Endothelial cell of umbilical vein (primary cell): ENCODE measurements at regions not wholly inside any gene's neighbourhood (a gene's known extent, or its start where the extent isn't known, plus 50 kb on each side); places are given as distances from the start of the nearest gene placed in this dataset.

Experiments
- BruUV-seq: library from RNA; stranded (reverse); fragments of 400-500 nt; replicated peaks from 2 replicates; lab custom pipeline; 2021; lab: Mats Ljungman, UMichigan
- CTCF ChIA-PET: fragments of 300-600, 350-600 bp; sonication (Branson Sonifier 250); formaldehyde crosslinking; loops from one replicate; lab custom pipeline; 2021; ENCODE audit warnings: antibody characterized with exemption, inconsistent platforms; lab: Charles Lee
- POLR2A ChIA-PET: fragments of 300-600, 350-600 bp; sonication (Branson Sonifier 250); formaldehyde crosslinking; loops from one replicate; lab custom pipeline; 2021; ENCODE audit warnings: antibody characterized with exemption, inconsistent platforms; lab: Charles Lee
- DNase-seq: peaks from one replicate; pipeline ENCODE4 v3.0.0-alpha.2; 2011; ENCODE audit warnings: low read depth, low spot score
- FAIRE-seq: peaks from 2 replicates; lab custom pipeline; 2011; peaks lifted over from hg19 to GRCh38; lab: Jason Lieb, UNC
- H2AFZ ChIP-seq: 2 replicates; pipeline ENCODE4 v1.6.0; 2012; ENCODE audit warnings: low read depth, low read length, control low read depth, inconsistent platforms
- H3K27ac ChIP-seq: 2 replicates; pipeline ENCODE4 v1.5.1; 2011; ENCODE audit warnings: low read depth, mild to moderate bottlenecking, control low read depth, low read length, moderate library complexity; ENCODE audit not compliant: insufficient read depth
- H3K27me3 ChIP-seq, 2 experiments: 2 replicates each; pipeline versions ENCODE4 v1.6.0 to v1.6.1; 2011; ENCODE audit warnings: low read length in 2 of 2, mixed read lengths in 1 of 2; ENCODE audit not compliant: control insufficient read depth in 2 of 2, insufficient read depth in 2 of 2
- H3K36me3 ChIP-seq, 2 experiments: 2 replicates in 1 of 2; 3 replicates in 1 of 2; pipeline ENCODE4 v1.5.1; 2011; ENCODE audit warnings: low read length in 2 of 2, mild to moderate bottlenecking in 1 of 2, moderate library complexity in 1 of 2; ENCODE audit not compliant: control insufficient read depth in 2 of 2, insufficient read depth in 2 of 2; ENCODE audit errors: extremely low read depth in 1 of 2
- H3K4me1 ChIP-seq: 3 replicates; pipeline ENCODE4 v1.5.1; 2011; ENCODE audit warnings: mild to moderate bottlenecking, low read length; ENCODE audit not compliant: control insufficient read depth, insufficient read depth; ENCODE audit errors: extremely low read depth
- H3K4me2 ChIP-seq: 2 replicates; pipeline ENCODE4 v1.6.1; 2011; ENCODE audit warnings: low read length, control low read depth, mixed read lengths; ENCODE audit not compliant: insufficient read depth
- H3K4me3 ChIP-seq, 3 experiments: fragments of 200-600 bp in 1 of 3; sonication (generic), shearing (Covaris generic) in 1 of 3; replicated peaks in 1 of 3; 2 replicates each; pipeline ENCODE4 v1.5.1; 2011 to 2016; ENCODE audit warnings: control low read depth in 3 of 3, low read length in 3 of 3, mild to moderate bottlenecking in 2 of 3, inconsistent platforms in 1 of 3, low read depth in 1 of 3, moderate library complexity in 1 of 3; ENCODE audit not compliant: insufficient read depth in 1 of 3
- H3K79me2 ChIP-seq: 2 replicates; pipeline ENCODE4 v1.6.0; 2012; ENCODE audit warnings: low read length, inconsistent platforms; ENCODE audit not compliant: control insufficient read depth, insufficient read depth
- H3K9ac ChIP-seq: replicated peaks from 2 replicates; pipeline ENCODE3; 2011; ENCODE audit warnings: low read length, control low read depth; ENCODE audit not compliant: insufficient read depth; ENCODE audit errors: extremely low read depth
- H3K9me1 ChIP-seq: replicated peaks from 3 replicates; pipeline ENCODE4 v1.6.0; 2011; ENCODE audit warnings: mild to moderate bottlenecking, low read length; ENCODE audit not compliant: control insufficient read depth, insufficient read depth; ENCODE audit errors: extremely low read depth
- H3K9me3 ChIP-seq: replicated peaks from 2 replicates; pipeline ENCODE4 v1.5.1; 2012; ENCODE audit warnings: low read length, inconsistent platforms; ENCODE audit not compliant: control insufficient read depth, insufficient read depth
- H4K20me1 ChIP-seq: replicated peaks from 2 replicates; pipeline ENCODE3; 2011; ENCODE audit warnings: mild to moderate bottlenecking, low read length; ENCODE audit not compliant: control insufficient read depth, insufficient read depth; ENCODE audit errors: extremely low read depth
- CTCF ChIP-seq, 2 donors: IDR thresholded peaks; 1 replicate in 1 of 2; 2 replicates in 1 of 2; pipeline ENCODE4 v1.5.1; 2011; ENCODE audit warnings: low read length in 2 of 2, mild to moderate bottlenecking in 2 of 2, moderate library complexity in 2 of 2, control low read depth in 1 of 2, inconsistent platforms in 1 of 2, low read depth in 1 of 2; ENCODE audit not compliant: insufficient read depth in 1 of 2; ENCODE audit errors: extremely low read depth in 1 of 2
- EZH2 ChIP-seq: IDR thresholded peaks from 2 replicates; pipeline ENCODE4 v1.6.1; 2012; ENCODE audit warnings: borderline replicate concordance, low read depth, mild to moderate bottlenecking, moderate library complexity, low read length, inconsistent platforms; ENCODE audit not compliant: severe bottlenecking
- FOS ChIP-seq: IDR thresholded peaks from 2 replicates; pipeline ENCODE4 v1.6.1; 2011; ENCODE audit warnings: mild to moderate bottlenecking, low read length, moderate library complexity, borderline replicate concordance; ENCODE audit not compliant: insufficient read depth
- GATA2 ChIP-seq: IDR thresholded peaks from 2 replicates; pipeline ENCODE4 v1.7.0; 2011; ENCODE audit warnings: low read depth, mild to moderate bottlenecking, moderate library complexity, mixed read lengths, low read length; ENCODE audit not compliant: insufficient read length, insufficient read depth
- JUN ChIP-seq: IDR thresholded peaks from 2 replicates; pipeline ENCODE4 v1.6.1; 2011; ENCODE audit warnings: borderline replicate concordance, low read depth; ENCODE audit not compliant: insufficient read length, insufficient read depth
- MAX ChIP-seq: IDR thresholded peaks from 2 replicates; pipeline ENCODE4 v1.6.1; 2011; ENCODE audit not compliant: insufficient read depth, insufficient read length
- MYC ChIP-seq: IDR thresholded peaks from one replicate; pipeline ENCODE4 v1.6.1; 2011; ENCODE audit warnings: mild to moderate bottlenecking, low read depth, low read length
- POLR2A ChIP-seq: IDR thresholded peaks from 2 replicates; pipeline ENCODE4 v1.6.1; 2012; ENCODE audit warnings: low read depth, mild to moderate bottlenecking, control low read depth, low read length
- POLR2AphosphoS5 ChIP-seq: IDR thresholded peaks from 2 replicates; pipeline ENCODE4 v1.6.1; 2012; ENCODE audit warnings: low read depth, mild to moderate bottlenecking, control low read depth, low read length, moderate library complexity; ENCODE audit not compliant: insufficient read depth
- dilution Hi-C: fragments of 300-500 bp; cut with MboI; formaldehyde crosslinking; loops from one replicate; pipeline ENCODE4 v1.15.0; 2019; ENCODE audit warnings: low sequenced_read_pairs; ENCODE audit not compliant: extremely low pct_ligation_motif_present
- intact Hi-C: fragments of 100-400 bp; cut with micrococcal nuclease; formaldehyde crosslinking; loops from one replicate; pipeline ENCODE4 v1.10.0; 2022

- dilution Hi-C loops, result no loop called here
- Histone ChIP-seq H3K4me2 (no peak overlapping the region), H3K36me3 (no peaks in the 10 kb centered on the region), H4K20me1 (no peaks in the 10 kb centered on the region), H3K4me3 (no peak overlapping the region), H3K79me2 (no peaks in the 10 kb centered on the region), H3K9me1 (no peaks in the 10 kb centered on the region), H2AFZ (no peak overlapping the region), H3K4me1 (no peaks in the 10 kb centered on the region), H3K27ac (no peak overlapping the region), H3K9me3 (no peaks in the 10 kb centered on the region), H3K9ac (no peak overlapping the region), H3K27me3 (no peaks in the 10 kb centered on the region)
- DNase-seq, result no peak
- ChIA-PET POLR2A (no interaction called here), CTCF (no interaction called here)
- no peak for TF ChIP-seq MAX
- TF ChIP-seq EZH2, result no peak
- TF ChIP-seq FOS, result no peak
- TF ChIP-seq POLR2AphosphoS5, result no peak
- no peak for TF ChIP-seq JUN
- no peak for TF ChIP-seq POLR2A
- no peak for TF ChIP-seq CTCF (IDR thresholded peaks at IDR 0.05; ENCODE audit: extremely low read depth in 1 of 2, insufficient read depth in 1 of 2, low read depth in 1 of 2, low read length in 2 of 2)
- no peak for TF ChIP-seq MYC
- no peak for TF ChIP-seq GATA2
- FAIRE-seq, result no peak
- intact Hi-C loops, result no loop called here
- BruUV-seq, result no TSS peak
Observed at GRCh38 chr1:118483245-118484006, 298.4 kb upstream of the SPAG17 start.
